ENCODE measurements at regions not wholly inside any gene's neighbourhood (a gene's known extent, or its start where the extent isn't known, plus 50 kb on each side); places are given as distances from the start of the nearest gene placed in this dataset.

DNA sequence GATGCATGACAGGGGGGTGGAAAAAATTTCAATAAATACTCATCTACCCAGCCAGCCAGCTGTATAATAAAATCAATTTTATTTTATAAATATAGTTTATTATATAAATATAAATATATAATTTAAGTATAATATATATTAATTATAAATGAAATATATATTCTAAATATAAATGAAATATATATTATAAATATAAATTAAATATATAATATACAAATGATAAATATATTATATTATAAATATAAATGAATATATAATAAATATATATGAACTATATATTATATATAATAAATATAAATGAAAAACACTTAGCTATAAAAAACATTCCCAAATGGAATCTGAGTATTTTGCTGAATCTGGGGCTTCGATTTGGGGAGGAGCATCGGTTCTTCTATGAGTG, 79.4 kb upstream of the CDCA7L start:
- TF ChIP-seq, protein P1, sequence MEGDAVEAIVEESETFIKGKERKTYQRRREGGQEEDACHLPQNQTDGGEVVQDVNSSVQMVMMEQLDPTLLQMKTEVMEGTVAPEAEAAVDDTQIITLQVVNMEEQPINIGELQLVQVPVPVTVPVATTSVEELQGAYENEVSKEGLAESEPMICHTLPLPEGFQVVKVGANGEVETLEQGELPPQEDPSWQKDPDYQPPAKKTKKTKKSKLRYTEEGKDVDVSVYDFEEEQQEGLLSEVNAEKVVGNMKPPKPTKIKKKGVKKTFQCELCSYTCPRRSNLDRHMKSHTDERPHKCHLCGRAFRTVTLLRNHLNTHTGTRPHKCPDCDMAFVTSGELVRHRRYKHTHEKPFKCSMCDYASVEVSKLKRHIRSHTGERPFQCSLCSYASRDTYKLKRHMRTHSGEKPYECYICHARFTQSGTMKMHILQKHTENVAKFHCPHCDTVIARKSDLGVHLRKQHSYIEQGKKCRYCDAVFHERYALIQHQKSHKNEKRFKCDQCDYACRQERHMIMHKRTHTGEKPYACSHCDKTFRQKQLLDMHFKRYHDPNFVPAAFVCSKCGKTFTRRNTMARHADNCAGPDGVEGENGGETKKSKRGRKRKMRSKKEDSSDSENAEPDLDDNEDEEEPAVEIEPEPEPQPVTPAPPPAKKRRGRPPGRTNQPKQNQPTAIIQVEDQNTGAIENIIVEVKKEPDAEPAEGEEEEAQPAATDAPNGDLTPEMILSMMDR (IDR thresholded peaks at IDR 0.05) = no peak
- no peak for TF ChIP-seq ZFX (IDR thresholded peaks at IDR 0.05; ENCODE audit: borderline replicate concordance)

Data from 22Rv1 (cell line).